WTC11 (cell line): ENCODE measurements at regions not wholly inside any gene's neighbourhood (a gene's known extent, or its start where the extent isn't known, plus 50 kb on each side); places are given as distances from the start of the nearest gene placed in this dataset.

Experiments
- ATAC-seq: fragments of 200-7000 bp; cut with Tn5 transposase; 2 replicates; pipeline ENCODE4 v1.10.0; 2021; ENCODE audit warnings: mild to moderate bottlenecking, moderate library complexity
- CTCF ChIA-PET: fragments of 300-600 bp; sonication (Branson Sonifier 250); formaldehyde crosslinking; loops from one replicate; lab custom pipeline; 2021; ENCODE audit warnings: antibody characterized with exemption; lab: Charles Lee
- POLR2A ChIA-PET: fragments of 350-600 bp; sonication (Branson Sonifier 250); formaldehyde crosslinking; loops from one replicate; lab custom pipeline; 2021; ENCODE audit warnings: antibody characterized with exemption; lab: Charles Lee
- DNase-seq: peaks from one replicate; pipeline ENCODE4 v3.0.0; 2021; ENCODE audit warnings: low spot score
- H3K27ac Mint-ChIP-seq: 2 replicates; pipeline ENCODE4 v1.8.0; 2021; ENCODE audit warnings: mixed read lengths
- H3K27me3 Mint-ChIP-seq: 2 replicates; pipeline ENCODE4 v1.8.0; 2021; ENCODE audit warnings: low read depth, mild to moderate bottlenecking, moderate library complexity, mixed read lengths
- H3K36me3 Mint-ChIP-seq: 2 replicates; pipeline ENCODE4 v1.8.0; 2021; ENCODE audit warnings: mixed read lengths
- H3K4me1 Mint-ChIP-seq: 2 replicates; pipeline ENCODE4 v1.8.0; 2022; ENCODE audit warnings: mixed read lengths
- H3K4me3 Mint-ChIP-seq: 2 replicates; pipeline ENCODE4 v1.8.0; 2021; ENCODE audit warnings: mild to moderate bottlenecking, moderate library complexity, mixed read lengths
- H3K9me3 Mint-ChIP-seq: 2 replicates; pipeline ENCODE4 v1.8.0; 2021; ENCODE audit warnings: mixed read lengths
- AFF4 ChIP-seq: sonication (generic); formaldehyde crosslinking; IDR thresholded peaks from 2 replicates; pipeline ENCODE4 v1.8.1; 2023; ENCODE audit warnings: mild to moderate bottlenecking, missing genetic modification reagents, borderline replicate concordance
- ATF3 ChIP-seq: sonication (generic); formaldehyde crosslinking; conservative IDR thresholded peaks from 2 replicates; pipeline ENCODE4 v1.8.1; 2022; ENCODE audit warnings: mild to moderate bottlenecking, missing genetic modification reagents
- ATF6 ChIP-seq: sonication (generic); formaldehyde crosslinking; IDR thresholded peaks from 2 replicates; pipeline ENCODE4 v1.8.1; 2023; ENCODE audit warnings: mild to moderate bottlenecking, missing genetic modification reagents
- CBFB ChIP-seq: sonication (generic); formaldehyde crosslinking; IDR thresholded peaks from 2 replicates; pipeline ENCODE4 v1.8.1; 2022; ENCODE audit warnings: mild to moderate bottlenecking, low read depth, missing genetic modification reagents
- E2F4 ChIP-seq: sonication (generic); formaldehyde crosslinking; IDR thresholded peaks from 2 replicates; pipeline ENCODE4 v1.8.1; 2022; ENCODE audit warnings: low read depth, mild to moderate bottlenecking, moderate library complexity, missing genetic modification reagents, borderline replicate concordance
- ELF4 ChIP-seq: sonication (generic); formaldehyde crosslinking; IDR thresholded peaks from 2 replicates; pipeline ENCODE4 v1.8.1; 2022; ENCODE audit warnings: low read depth, mild to moderate bottlenecking, moderate library complexity, missing genetic modification reagents
- ERG ChIP-seq: fragments of 250-450 bp; sonication (Bioruptor Pico); IDR thresholded peaks from 2 replicates; pipeline ENCODE4 v1.8.0; 2021; ENCODE audit warnings: mild to moderate bottlenecking
- FOXP1 ChIP-seq: sonication (generic); formaldehyde crosslinking; IDR thresholded peaks from 2 replicates; pipeline ENCODE4 v1.8.0; 2022; ENCODE audit warnings: missing genetic modification reagents, mild to moderate bottlenecking, moderate library complexity, borderline replicate concordance
- MLX ChIP-seq: sonication (generic); formaldehyde crosslinking; IDR thresholded peaks from 2 replicates; pipeline ENCODE4 v1.8.1; 2023; ENCODE audit warnings: mild to moderate bottlenecking, missing genetic modification reagents, moderate library complexity
- NR3C1 ChIP-seq: sonication (generic); formaldehyde crosslinking; conservative IDR thresholded peaks from 2 replicates; pipeline ENCODE4 v1.8.1; 2023; ENCODE audit warnings: low read depth, mild to moderate bottlenecking, missing genetic modification reagents
- RELA ChIP-seq: sonication (generic); formaldehyde crosslinking; IDR thresholded peaks from 2 replicates; pipeline ENCODE4 v1.8.1; 2022; ENCODE audit warnings: missing genetic modification reagents, mild to moderate bottlenecking, borderline replicate concordance
- RORB ChIP-seq: fragments of 250-450 bp; sonication (Bioruptor Pico); IDR thresholded peaks from 2 replicates; pipeline ENCODE4 v1.9.0; 2021; ENCODE audit warnings: mild to moderate bottlenecking
- SMAD3 ChIP-seq: sonication (generic); formaldehyde crosslinking; IDR thresholded peaks from 2 replicates; pipeline ENCODE4 v1.8.0; 2022; ENCODE audit warnings: missing genetic modification reagents, mild to moderate bottlenecking, borderline replicate concordance
- SOX15 ChIP-seq: fragments of 250-450 bp; sonication (Bioruptor Pico); IDR thresholded peaks from 2 replicates; pipeline ENCODE4 v1.9.0; 2021; ENCODE audit warnings: mild to moderate bottlenecking
- TEAD1 ChIP-seq: sonication (generic); formaldehyde crosslinking; IDR thresholded peaks from 2 replicates; pipeline ENCODE4 v1.8.0; 2022; ENCODE audit warnings: mild to moderate bottlenecking, missing genetic modification reagents
- TEAD4 ChIP-seq: sonication (generic); formaldehyde crosslinking; IDR thresholded peaks from 2 replicates; pipeline ENCODE4 v1.8.0; 2022; ENCODE audit warnings: mild to moderate bottlenecking, missing genetic modification reagents
- ZBTB43 ChIP-seq: sonication (generic); formaldehyde crosslinking; IDR thresholded peaks from 2 replicates; pipeline ENCODE4 v1.8.1; 2023; ENCODE audit warnings: mild to moderate bottlenecking, missing genetic modification reagents
- ZNF138 ChIP-seq: sonication (generic); formaldehyde crosslinking; conservative IDR thresholded peaks from 2 replicates; pipeline ENCODE4 v1.8.1; 2022; ENCODE audit warnings: mild to moderate bottlenecking, moderate library complexity, missing genetic modification reagents
- ZNF425 ChIP-seq: fragments of 250-450 bp; sonication (Bioruptor Pico); conservative IDR thresholded peaks from 2 replicates; pipeline ENCODE4 v1.9.0; 2021; ENCODE audit warnings: mild to moderate bottlenecking
- ZNF671 ChIP-seq: fragments of 250-450 bp; sonication (Bioruptor Pico); IDR thresholded peaks from 2 replicates; pipeline ENCODE4 v1.8.0; 2021; ENCODE audit warnings: mild to moderate bottlenecking

- Mint-ChIP-seq H3K36me3 (no peaks in the 10 kb centered on the region), H3K27ac (no peak overlapping the region), H3K27me3 (no peaks in the 10 kb centered on the region), H3K4me3 (no peak overlapping the region), H3K9me3 (peaks cover under 1% of the 10 kb centered on the region; the same call in 1 of the 2 replicates), H3K4me1 (peaks cover 12% of the 10 kb centered on the region)
- ChIA-PET CTCF (interaction anchor here (0.9 kb wide), 2 partner anchors 16 to 228 kb away, joined by 3 to 4 read pairs; no protein-coding TSS in a partner anchor), POLR2A (no interaction called here)
- DNase-seq (no peak), ATAC-seq (peak; percentile 19; the same call in 1 of the 2 replicates)
- no peak for TF ChIP-seq RELA (CRISPR knock-in tag)
- TF ChIP-seq MLX, result no peak
- no peak for TF ChIP-seq SOX15
- TF ChIP-seq ZNF138, result no peak
These were observed 896.1 kb downstream of the PCDH18 start for GRCh38 chr4:136636155-136636554.

GRCh38 chr4:136634121-136634520 lies 898.2 kb downstream of the PCDH18 start:
- Mint-ChIP-seq H3K4me1 (peaks cover 12% of the 10 kb centered on the region), H3K36me3 (no peaks in the 10 kb centered on the region), H3K4me3 (no peak overlapping the region), H3K27ac (no peak overlapping the region), H3K27me3 (no peaks in the 10 kb centered on the region), H3K9me3 (no peaks in the 10 kb centered on the region)
- POLR2A ChIA-PET, result no interaction called here
- DNase-seq (no peak), ATAC-seq (no peak)
- TF ChIP-seq ATF6, result no peak
- no peak for TF ChIP-seq ZBTB43 (CRISPR knock-in tag)
- TF ChIP-seq ERG (CRISPR knock-in tag), result no peak
- TF ChIP-seq TEAD1 (CRISPR knock-in tag), result no peak
- TF ChIP-seq AFF4 (CRISPR knock-in tag), result no peak
- no peak for TF ChIP-seq NR3C1 (CRISPR knock-in tag)
- TF ChIP-seq ELF4, result no peak
- TF ChIP-seq ZNF671, result no peak
- CTCF ChIA-PET, result no interaction called here

- DNase-seq (no peak), ATAC-seq (no peak)
- Mint-ChIP-seq H3K9me3 (peaks cover 30% of the 10 kb centered on the region), H3K27me3 (no peaks in the 10 kb centered on the region), H3K4me1 (no peaks in the 10 kb centered on the region), H3K36me3 (peaks cover 12% of the 10 kb centered on the region), H3K4me3 (no peak overlapping the region), H3K27ac (no peak overlapping the region)
- ChIA-PET CTCF (no interaction called here), POLR2A (no interaction called here)
- TF ChIP-seq TEAD1 (CRISPR knock-in tag), result no peak
- no peak for TF ChIP-seq FOXP1
- TF ChIP-seq CBFB (CRISPR knock-in tag), result no peak
- no peak for TF ChIP-seq RORB (CRISPR knock-in tag)
- no peak for TF ChIP-seq SMAD3 (CRISPR knock-in tag)
- no peak for TF ChIP-seq ZNF425 (CRISPR knock-in tag)
- no peak for TF ChIP-seq TEAD4 (CRISPR knock-in tag)
- no peak for TF ChIP-seq RELA (CRISPR knock-in tag)
- no peak for TF ChIP-seq ATF3 (CRISPR knock-in tag)
- no peak for TF ChIP-seq E2F4 (CRISPR knock-in tag)
These were observed 932.4 kb downstream of the PCDH18 start for GRCh38 chr4:136599890-136600289.
